ENCODE measurements at regions not wholly inside any gene's neighbourhood (a gene's known extent, or its start where the extent isn't known, plus 50 kb on each side); places are given as distances from the start of the nearest gene placed in this dataset.

- no peaks in the 10 kb centered on the region for H3K36me3 ChIP-seq (replicated peaks; ENCODE audit: insufficient read depth, low read depth)
- no peaks in the 10 kb centered on the region for H3K4me1 ChIP-seq (ENCODE audit: insufficient read depth)
- no peak for TF ChIP-seq EZH2phosphoT487 (IDR thresholded peaks at IDR 0.05; ENCODE audit: low read depth, severe bottlenecking, unreplicated experiment)
- no peak overlapping the region for H3K4me2 ChIP-seq
- no peak for DNase-seq (ENCODE audit: low spot score)
- WGBS (ENCODE audit: low lambda C conversion rate, missing lambda C conversion rate): 85% methylated on average over 6 of the region's 6 CpGs
- no peak overlapping the region for H2AFZ ChIP-seq
- H3K79me2 ChIP-seq: peaks cover 15% of the 10 kb centered on the region
- H3K4me3 ChIP-seq: no peak overlapping the region
- no peaks in the 10 kb centered on the region for H3K27me3 ChIP-seq
- no peak overlapping the region for H3K27ac ChIP-seq
- H3K9me2 ChIP-seq (replicated peaks; ENCODE audit: insufficient read depth): no peaks in the 10 kb centered on the region
- H3K9me3 ChIP-seq (ENCODE audit: low read depth): no peaks in the 10 kb centered on the region
- no peaks in the 10 kb centered on the region for H4K20me1 ChIP-seq (ENCODE audit: insufficient read depth, poor library complexity, severe bottlenecking)
These were observed 466.5 kb upstream of the SOX5 start for GRCh38 chr12:24415934-24416333.

DNA sequence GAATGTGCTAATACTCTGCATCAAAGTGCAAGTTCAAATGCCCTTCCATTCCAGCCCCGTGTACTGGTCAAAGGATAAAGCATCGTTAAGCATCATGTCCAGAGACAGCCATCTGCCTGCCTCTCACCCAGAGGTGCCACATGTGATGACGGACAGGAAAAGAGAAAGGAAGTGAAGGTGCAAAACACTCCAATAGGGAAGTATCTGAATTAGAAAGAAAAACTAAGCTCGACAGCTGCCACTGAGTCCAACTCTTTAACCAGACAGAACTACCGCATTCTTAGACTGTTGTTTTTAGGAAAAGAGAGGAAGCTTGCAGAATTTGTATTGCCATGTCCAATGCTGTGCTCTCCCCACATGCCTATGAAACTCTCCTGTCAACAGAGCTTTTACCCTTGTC is 465.0 kb upstream of the SOX5 start:
- H4K20me1 ChIP-seq (ENCODE audit: insufficient read depth, poor library complexity, severe bottlenecking): no peaks in the 10 kb centered on the region
- H3K9me2 ChIP-seq (replicated peaks; ENCODE audit: insufficient read depth): no peaks in the 10 kb centered on the region
- no peak for DNase-seq (ENCODE audit: low spot score)
- H3K79me2 ChIP-seq: peaks cover 8% of the 10 kb centered on the region
- H3K9me3 ChIP-seq (ENCODE audit: low read depth): no peaks in the 10 kb centered on the region
- 74% methylated on average over 5 of the region's 5 CpGs for WGBS (ENCODE audit: low lambda C conversion rate, missing lambda C conversion rate)
- H3K4me3 ChIP-seq: no peak overlapping the region
- no peaks in the 10 kb centered on the region for H3K27me3 ChIP-seq
- no peak overlapping the region for H3K4me2 ChIP-seq
- H3K4me1 ChIP-seq (ENCODE audit: insufficient read depth): no peaks in the 10 kb centered on the region
- no peaks in the 10 kb centered on the region for H3K36me3 ChIP-seq (replicated peaks; ENCODE audit: insufficient read depth, low read depth)
- no peak overlapping the region for H2AFZ ChIP-seq
- no peak overlapping the region for H3K27ac ChIP-seq
- no peak for TF ChIP-seq EZH2 (IDR thresholded peaks at IDR 0.05; ENCODE audit: borderline replicate concordance)
- no peak for TF ChIP-seq EZH2phosphoT487 (IDR thresholded peaks at IDR 0.05; ENCODE audit: low read depth, severe bottlenecking, unreplicated experiment)
- TF ChIP-seq, protein P1, sequence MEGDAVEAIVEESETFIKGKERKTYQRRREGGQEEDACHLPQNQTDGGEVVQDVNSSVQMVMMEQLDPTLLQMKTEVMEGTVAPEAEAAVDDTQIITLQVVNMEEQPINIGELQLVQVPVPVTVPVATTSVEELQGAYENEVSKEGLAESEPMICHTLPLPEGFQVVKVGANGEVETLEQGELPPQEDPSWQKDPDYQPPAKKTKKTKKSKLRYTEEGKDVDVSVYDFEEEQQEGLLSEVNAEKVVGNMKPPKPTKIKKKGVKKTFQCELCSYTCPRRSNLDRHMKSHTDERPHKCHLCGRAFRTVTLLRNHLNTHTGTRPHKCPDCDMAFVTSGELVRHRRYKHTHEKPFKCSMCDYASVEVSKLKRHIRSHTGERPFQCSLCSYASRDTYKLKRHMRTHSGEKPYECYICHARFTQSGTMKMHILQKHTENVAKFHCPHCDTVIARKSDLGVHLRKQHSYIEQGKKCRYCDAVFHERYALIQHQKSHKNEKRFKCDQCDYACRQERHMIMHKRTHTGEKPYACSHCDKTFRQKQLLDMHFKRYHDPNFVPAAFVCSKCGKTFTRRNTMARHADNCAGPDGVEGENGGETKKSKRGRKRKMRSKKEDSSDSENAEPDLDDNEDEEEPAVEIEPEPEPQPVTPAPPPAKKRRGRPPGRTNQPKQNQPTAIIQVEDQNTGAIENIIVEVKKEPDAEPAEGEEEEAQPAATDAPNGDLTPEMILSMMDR (IDR thresholded peaks at IDR 0.05; ENCODE audit: poor library complexity): no peak

GRCh38 chr12:24411948-24412347 is 462.5 kb upstream of the SOX5 start:
- TF ChIP-seq EZH2 (IDR thresholded peaks at IDR 0.05; ENCODE audit: borderline replicate concordance) (no peak), EZH2phosphoT487 (IDR thresholded peaks at IDR 0.05; ENCODE audit: low read depth, severe bottlenecking, unreplicated experiment) (no peak)
- TF ChIP-seq, protein P1 (IDR thresholded peaks at IDR 0.05; ENCODE audit: poor library complexity): no peak
- H3K9me2 ChIP-seq (replicated peaks; ENCODE audit: insufficient read depth): no peaks in the 10 kb centered on the region
- H2AFZ ChIP-seq: no peak overlapping the region
- no peaks in the 10 kb centered on the region for H3K36me3 ChIP-seq (replicated peaks; ENCODE audit: insufficient read depth, low read depth)
- no peak overlapping the region for H3K27ac ChIP-seq
- no peaks in the 10 kb centered on the region for H3K27me3 ChIP-seq
- H3K79me2 ChIP-seq: no peaks in the 10 kb centered on the region
- H3K9me3 ChIP-seq (ENCODE audit: low read depth): no peaks in the 10 kb centered on the region
- no peaks in the 10 kb centered on the region for H3K4me1 ChIP-seq (ENCODE audit: insufficient read depth)
- no peak overlapping the region for H3K4me2 ChIP-seq
- H4K20me1 ChIP-seq (ENCODE audit: insufficient read depth, poor library complexity, severe bottlenecking): no peaks in the 10 kb centered on the region
- 99% methylated on average over 8 of the region's 8 CpGs for WGBS (ENCODE audit: low lambda C conversion rate, missing lambda C conversion rate)
- no peak overlapping the region for H3K4me3 ChIP-seq
- DNase-seq (ENCODE audit: low spot score): no peak

DNA sequence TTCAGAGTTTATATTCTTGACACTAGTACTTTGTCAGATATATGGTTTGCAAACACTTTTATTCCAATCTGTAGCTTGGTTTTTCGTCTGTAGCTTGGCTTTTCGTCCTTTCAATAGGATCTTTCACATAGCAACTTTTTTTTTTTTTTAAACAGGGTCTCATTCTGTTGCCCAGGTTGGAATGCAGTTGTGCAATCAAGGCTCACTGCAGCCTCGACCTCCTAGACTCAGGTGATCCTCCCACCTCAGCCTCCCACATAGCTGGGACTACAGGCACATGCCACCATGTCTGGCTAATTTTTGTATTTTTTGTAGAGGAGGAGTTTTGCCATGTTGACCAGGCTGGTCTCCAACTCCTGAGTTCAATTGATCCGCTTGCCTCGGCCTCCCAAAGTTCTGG is 460.4 kb upstream of the SOX5 start:
- H3K9me3 ChIP-seq (ENCODE audit: low read depth): no peaks in the 10 kb centered on the region
- no peaks in the 10 kb centered on the region for H4K20me1 ChIP-seq (ENCODE audit: insufficient read depth, poor library complexity, severe bottlenecking)
- H3K9me2 ChIP-seq (replicated peaks; ENCODE audit: insufficient read depth): no peaks in the 10 kb centered on the region
- WGBS (ENCODE audit: low lambda C conversion rate, missing lambda C conversion rate): 96% methylated on average over 5 of the region's 5 CpGs
- TF ChIP-seq EZH2phosphoT487 (IDR thresholded peaks at IDR 0.05; ENCODE audit: low read depth, severe bottlenecking, unreplicated experiment): no peak
- no peak for TF ChIP-seq EZH2 (IDR thresholded peaks at IDR 0.05; ENCODE audit: borderline replicate concordance)
- TF ChIP-seq, protein P1 (IDR thresholded peaks at IDR 0.05; ENCODE audit: poor library complexity): no peak
- H3K27ac ChIP-seq: no peak overlapping the region
- DNase-seq (ENCODE audit: low spot score): no peak
- no peaks in the 10 kb centered on the region for H3K36me3 ChIP-seq (replicated peaks; ENCODE audit: insufficient read depth, low read depth)
- no peak overlapping the region for H3K4me2 ChIP-seq
- no peak overlapping the region for H3K4me3 ChIP-seq
- no peaks in the 10 kb centered on the region for H3K79me2 ChIP-seq
- H2AFZ ChIP-seq: no peak overlapping the region
- no peaks in the 10 kb centered on the region for H3K4me1 ChIP-seq (ENCODE audit: insufficient read depth)
- H3K27me3 ChIP-seq: no peaks in the 10 kb centered on the region
